ENCODE measurements at regions not wholly inside any gene's neighbourhood (a gene's known extent, or its start where the extent isn't known, plus 50 kb on each side); places are given as distances from the start of the nearest gene placed in this dataset.

GRCh38 chr16:31810863-31811262 is 62.7 kb upstream of the ZNF267 start:
- no peak for TF ChIP-seq CTCF (IDR thresholded peaks at IDR 0.05; ENCODE audit: insufficient read depth, low read length, poor library complexity, severe bottlenecking)
- no peak for TF ChIP-seq EZH2phosphoT487 (conservative IDR thresholded peaks at IDR 0.05; ENCODE audit: low read length)

All from SU-DHL-6 (cell line).